Progenitor cell of endocrine pancreas (in vitro differentiated cells): ENCODE measurements at regions not wholly inside any gene's neighbourhood (a gene's known extent, or its start where the extent isn't known, plus 50 kb on each side); places are given as distances from the start of the nearest gene placed in this dataset.

Experiments
- DNase-seq: peaks from one replicate; pipeline ENCODE4 v3.0.0; 2021; ENCODE audit warnings: low spot score; ENCODE audit not compliant: unreplicated experiment
- H3K27ac Mint-ChIP-seq: 2 replicates; pipeline ENCODE4 v1.8.0; 2021; ENCODE audit warnings: mild to moderate bottlenecking, moderate library complexity, mixed read lengths
- H3K27me3 Mint-ChIP-seq: 2 replicates; pipeline ENCODE4 v1.8.0; 2021; ENCODE audit warnings: mixed read lengths
- H3K36me3 Mint-ChIP-seq: 2 replicates; pipeline ENCODE4 v1.8.0; 2022; ENCODE audit warnings: mixed read lengths; ENCODE audit not compliant: insufficient read depth
- H3K4me1 Mint-ChIP-seq: 2 replicates; pipeline ENCODE4 v1.8.0; 2021; ENCODE audit warnings: low read depth, mixed read lengths
- H3K4me3 Mint-ChIP-seq: 2 replicates; pipeline ENCODE4 v1.8.0; 2021; ENCODE audit warnings: low read depth, mild to moderate bottlenecking, moderate library complexity, mixed read lengths
- H3K9me3 Mint-ChIP-seq: 2 replicates; pipeline ENCODE4 v1.8.0; 2021; ENCODE audit warnings: low read depth, mixed read lengths
- CTCF ChIP-seq: fragments of 200-600 bp; sonication (generic); IDR thresholded peaks from one replicate; pipeline ENCODE4 v1.5.0; 2021; ENCODE audit warnings: antibody characterized with exemption, mild to moderate bottlenecking; ENCODE audit not compliant: unreplicated experiment

GRCh38 chr4:126318376-126318775, 1003.6 kb downstream of the FAT4 start:
- Mint-ChIP-seq H3K4me3 (no peak overlapping the region), H3K27me3 (no peaks in the 10 kb centered on the region), H3K4me1 (no peaks in the 10 kb centered on the region), H3K36me3 (no peaks in the 10 kb centered on the region), H3K9me3 (no peaks in the 10 kb centered on the region), H3K27ac (no peak overlapping the region)
- no peak for TF ChIP-seq CTCF
- no peak for DNase-seq

GRCh38 chr4:126328914-126329313, 1014.2 kb downstream of the FAT4 start:
- no peak for DNase-seq
- no peak for TF ChIP-seq CTCF

GRCh38 chr4:126338548-126338947, 1023.8 kb downstream of the FAT4 start:
- no peak for DNase-seq
- Mint-ChIP-seq H3K4me3 (no peak overlapping the region), H3K27ac (no peak overlapping the region), H3K9me3 (no peaks in the 10 kb centered on the region), H3K4me1 (no peaks in the 10 kb centered on the region), H3K27me3 (no peaks in the 10 kb centered on the region), H3K36me3 (no peaks in the 10 kb centered on the region)
- TF ChIP-seq CTCF, result no peak

More at GRCh38 chr4:126328914-126329313, 1014.2 kb downstream of the FAT4 start:
- H3K27ac Mint-ChIP-seq, result no peak overlapping the region
- H3K4me1 Mint-ChIP-seq, result no peaks in the 10 kb centered on the region
- no peaks in the 10 kb centered on the region for H3K9me3 Mint-ChIP-seq
- no peak overlapping the region for H3K4me3 Mint-ChIP-seq
- no peaks in the 10 kb centered on the region for H3K36me3 Mint-ChIP-seq
- no peaks in the 10 kb centered on the region for H3K27me3 Mint-ChIP-seq

GRCh38 chr4:126341927-126342326, 1027.2 kb downstream of the FAT4 start:
- no peaks in the 10 kb centered on the region for H3K36me3 Mint-ChIP-seq
- no peak overlapping the region for H3K4me3 Mint-ChIP-seq
- H3K27me3 Mint-ChIP-seq, result no peaks in the 10 kb centered on the region
- H3K9me3 Mint-ChIP-seq, result no peaks in the 10 kb centered on the region
- DNase-seq, result no peak
- no peak overlapping the region for H3K27ac Mint-ChIP-seq
- TF ChIP-seq CTCF, result no peak
- H3K4me1 Mint-ChIP-seq, result no peaks in the 10 kb centered on the region

- Mint-ChIP-seq H3K4me3 (no peak overlapping the region), H3K9me3 (no peaks in the 10 kb centered on the region)
Observed at GRCh38 chr4:126344472-126344871, 1029.7 kb downstream of the FAT4 start.

More at GRCh38 chr4:126344472-126344871, 1029.7 kb downstream of the FAT4 start:
- H3K27me3 Mint-ChIP-seq, result no peaks in the 10 kb centered on the region
- H3K27ac Mint-ChIP-seq, result no peak overlapping the region
- H3K36me3 Mint-ChIP-seq, result no peaks in the 10 kb centered on the region
- DNase-seq, result no peak
- H3K4me1 Mint-ChIP-seq, result no peaks in the 10 kb centered on the region
- no peak for TF ChIP-seq CTCF
